Mesenchymal stem cell (in vitro differentiated cells and primary cell): ENCODE measurements at regions not wholly inside any gene's neighbourhood (a gene's known extent, or its start where the extent isn't known, plus 50 kb on each side); places are given as distances from the start of the nearest gene placed in this dataset.

ENCODE experiments used
- DNase-seq: peaks from one replicate; pipeline ENCODE4 v3.0.0-alpha.2; 2013
- H2AFZ ChIP-seq: one replicate; pipeline ENCODE4 v1.6.1; 2013; ENCODE audit warnings: low read depth, mild to moderate bottlenecking, control low read depth, inconsistent platforms, low read length, moderate library complexity
- H2AK5ac ChIP-seq: 2 replicates; pipeline ENCODE4 v1.6.1; 2013; ENCODE audit warnings: low read length, moderate library complexity, mild to moderate bottlenecking, inconsistent platforms; ENCODE audit not compliant: severe bottlenecking
- H2BK120ac ChIP-seq: one replicate; pipeline ENCODE4 v1.6.1; 2013; ENCODE audit warnings: low read depth, mild to moderate bottlenecking, inconsistent platforms, low read length, moderate library complexity
- H2BK12ac ChIP-seq, 2 experiments: one replicate each; pipeline ENCODE4 v1.6.1; 2013; ENCODE audit warnings: inconsistent platforms in 2 of 2, low read length in 2 of 2, mild to moderate bottlenecking in 2 of 2, moderate library complexity in 2 of 2, control low read depth in 1 of 2
- H2BK15ac ChIP-seq: one replicate; pipeline ENCODE4 v1.6.1; 2013; ENCODE audit warnings: mild to moderate bottlenecking, low read depth, inconsistent platforms; ENCODE audit not compliant: poor library complexity, severe bottlenecking
- H2BK5ac ChIP-seq: 2 replicates; pipeline ENCODE4 v1.6.1; 2013; ENCODE audit warnings: low read depth, mild to moderate bottlenecking, low read length, control low read depth, inconsistent platforms; ENCODE audit not compliant: poor library complexity, severe bottlenecking
- H3K14ac ChIP-seq, 2 experiments: one replicate each; pipeline ENCODE4 v1.6.1; 2013; ENCODE audit warnings: inconsistent platforms in 2 of 2, low read length in 2 of 2, control low read depth in 1 of 2, mild to moderate bottlenecking in 1 of 2, moderate library complexity in 1 of 2
- H3K18ac ChIP-seq, 2 experiments: one replicate each; pipeline ENCODE4 v1.6.1; 2013; ENCODE audit warnings: inconsistent platforms in 2 of 2, low read length in 2 of 2, control low read depth in 1 of 2, low read depth in 1 of 2, mild to moderate bottlenecking in 1 of 2
- H3K23ac ChIP-seq, 2 experiments: one replicate each; pipeline ENCODE4 v1.6.1; 2013; ENCODE audit warnings: inconsistent platforms in 2 of 2, low read length in 2 of 2, mild to moderate bottlenecking in 2 of 2, moderate library complexity in 2 of 2, control low read depth in 1 of 2
- H3K27ac ChIP-seq: 2 replicates; pipeline ENCODE4 v1.5.1; 2013; ENCODE audit warnings: mild to moderate bottlenecking, moderate library complexity, low read length, control low read depth, inconsistent platforms; ENCODE audit not compliant: poor library complexity, severe bottlenecking
- H3K27me3 ChIP-seq, 2 experiments: 2 replicates each; pipeline versions ENCODE4 v1.6.1 to v1.7.0; 2013; ENCODE audit warnings: low read length in 2 of 2, mild to moderate bottlenecking in 2 of 2, moderate library complexity in 2 of 2, control low read depth in 1 of 2, inconsistent platforms in 1 of 2; ENCODE audit not compliant: control insufficient read depth in 1 of 2, insufficient read depth in 1 of 2
- H3K36me3 ChIP-seq, 2 experiments: 2 replicates each; pipeline versions ENCODE4 v1.6.1 to v1.7.0; 2013; ENCODE audit warnings: low read length in 2 of 2, control low read depth in 1 of 2, inconsistent platforms in 1 of 2, low read depth in 1 of 2, mild to moderate bottlenecking in 1 of 2; ENCODE audit not compliant: insufficient read depth in 2 of 2, control insufficient read depth in 1 of 2
- H3K4ac ChIP-seq, 2 experiments: one replicate each; pipeline ENCODE4 v1.6.1; 2013; ENCODE audit warnings: inconsistent platforms in 2 of 2, low read length in 2 of 2, mild to moderate bottlenecking in 2 of 2, moderate library complexity in 2 of 2, control low read depth in 1 of 2, low read depth in 1 of 2
- H3K4me1 ChIP-seq: 2 replicates; pipeline ENCODE4 v1.6.1; 2013; ENCODE audit warnings: low read depth, low read length, control low read depth; ENCODE audit not compliant: control insufficient read depth, insufficient read depth
- H3K4me2 ChIP-seq: 2 replicates; pipeline ENCODE4 v1.6.1; 2013; ENCODE audit warnings: low read length, mild to moderate bottlenecking, inconsistent platforms; ENCODE audit not compliant: poor library complexity, severe bottlenecking
- H3K4me3 ChIP-seq, 2 experiments: 2 replicates each; pipeline versions ENCODE4 v1.5.1 to v1.7.0; 2013; ENCODE audit warnings: low read length in 2 of 2, mild to moderate bottlenecking in 2 of 2, control low read depth in 1 of 2, low read depth in 1 of 2; ENCODE audit not compliant: insufficient read depth in 1 of 2
- H3K79me1 ChIP-seq: replicated peaks from 2 replicates; pipeline ENCODE4 v1.6.1; 2013; ENCODE audit warnings: mild to moderate bottlenecking, control low read depth, low read length, inconsistent platforms; ENCODE audit not compliant: poor library complexity, severe bottlenecking
- H3K9ac ChIP-seq: 2 replicates; pipeline ENCODE4 v1.7.0; 2013; ENCODE audit warnings: mild to moderate bottlenecking, low read length, moderate library complexity
- H3K9me3 ChIP-seq: 2 replicates; pipeline ENCODE4 v1.7.0; 2013; ENCODE audit warnings: mild to moderate bottlenecking, low read length; ENCODE audit not compliant: control insufficient read depth
- H4K8ac ChIP-seq: one replicate; pipeline ENCODE4 v1.6.1; 2013; ENCODE audit warnings: inconsistent platforms, mild to moderate bottlenecking, low read length, moderate library complexity
- H4K91ac ChIP-seq: one replicate; pipeline ENCODE4 v1.6.1; 2013; ENCODE audit warnings: mild to moderate bottlenecking, low read length, inconsistent platforms
- WGBS: methylation state at CpG from one replicate; pipeline ENCODE4 v1.1.7; 2013; ENCODE audit warnings: mixed read lengths; 5-methylcytosine and 5-hydroxymethylcytosine counted together

DNA sequence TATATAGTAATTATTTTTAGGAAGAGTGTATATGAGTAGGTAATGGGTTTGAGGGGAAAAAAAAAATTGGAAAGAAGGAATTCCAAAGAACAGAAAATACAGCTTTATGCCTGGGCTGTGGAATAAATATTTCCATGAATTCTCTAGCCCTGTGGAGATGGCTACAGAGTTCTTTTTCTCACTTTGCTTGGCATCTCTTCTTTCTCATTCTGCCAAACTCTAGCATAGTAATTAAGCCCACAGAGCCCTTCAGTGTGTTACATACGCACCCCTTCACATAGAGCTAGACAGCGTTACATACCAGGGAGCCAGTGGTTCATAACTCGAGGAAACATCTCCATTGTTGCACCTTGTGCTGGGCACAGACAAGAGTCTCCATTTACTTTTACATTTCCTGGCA is 621.1 kb downstream of the CDH8 start:
- H2BK12ac ChIP-seq = no peak overlapping the region
- no peak overlapping the region for H3K4me3 ChIP-seq
- no peak overlapping the region for H3K18ac ChIP-seq
- H2AFZ ChIP-seq = no peak overlapping the region
- 60% methylated on average over 3 of the region's 3 CpGs for whole genome bisulfite sequencing
- no peak overlapping the region for H3K4ac ChIP-seq
- no peak overlapping the region for H2AK5ac ChIP-seq
- H3K27me3 ChIP-seq = no peaks in the 10 kb centered on the region
- no peaks in the 10 kb centered on the region for H3K4me1 ChIP-seq
- no peak for DNase-seq
- H3K14ac ChIP-seq = no peak overlapping the region
- H3K9me3 ChIP-seq = no peaks in the 10 kb centered on the region
- H3K36me3 ChIP-seq = no peaks in the 10 kb centered on the region
- H2BK120ac ChIP-seq = no peak overlapping the region
- H4K8ac ChIP-seq = no peak overlapping the region
- H2BK5ac ChIP-seq = no peak overlapping the region
- no peak overlapping the region for H3K9ac ChIP-seq
- H4K91ac ChIP-seq = no peak overlapping the region
- H3K27ac ChIP-seq = no peak overlapping the region
- H3K4me2 ChIP-seq = no peak overlapping the region
- H3K79me1 ChIP-seq = no peaks in the 10 kb centered on the region
- H2BK15ac ChIP-seq = no peak overlapping the region
- H3K23ac ChIP-seq = no peak overlapping the region

DNA sequence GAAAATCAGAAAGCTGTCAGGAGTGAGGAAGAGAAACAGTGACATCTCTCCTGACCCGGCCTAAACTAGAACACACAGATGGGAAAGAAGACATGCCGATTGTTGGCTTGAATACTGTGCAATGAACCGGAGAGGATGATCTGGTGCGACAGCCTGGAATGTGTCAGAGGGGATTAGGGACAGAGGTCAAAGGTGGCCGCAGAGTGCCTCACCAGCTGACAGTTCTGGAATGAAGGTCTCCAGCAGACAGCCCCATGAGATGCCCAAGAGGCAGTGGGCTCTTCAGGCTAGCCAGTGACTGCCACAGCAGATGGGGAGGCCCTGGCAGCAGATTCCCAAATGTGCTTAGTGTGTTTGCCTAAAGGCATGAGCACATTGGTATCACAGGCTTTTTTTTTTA is 623.2 kb downstream of the CDH8 start:
- Histone ChIP-seq H3K27ac (no peak overlapping the region), H2AK5ac (no peak overlapping the region), H3K14ac (no peak overlapping the region), H3K4ac (no peak overlapping the region), H3K9me3 (no peaks in the 10 kb centered on the region), H2BK12ac (no peak overlapping the region), H2BK5ac (no peak overlapping the region), H3K4me3 (no peak overlapping the region), H3K27me3 (no peaks in the 10 kb centered on the region), H3K18ac (no peak overlapping the region), H2BK120ac (no peak overlapping the region), H3K79me1 (no peaks in the 10 kb centered on the region), H4K91ac (no peak overlapping the region), H2AFZ (no peak overlapping the region), H2BK15ac (no peak overlapping the region), H3K36me3 (no peaks in the 10 kb centered on the region), H3K23ac (no peak overlapping the region), H3K4me2 (no peak overlapping the region), H3K9ac (no peak overlapping the region), H3K4me1 (no peaks in the 10 kb centered on the region), H4K8ac (no peak overlapping the region)
- DNase-seq = no peak
- 10% methylated on average over 5 of the region's 5 CpGs for WGBS

DNA sequence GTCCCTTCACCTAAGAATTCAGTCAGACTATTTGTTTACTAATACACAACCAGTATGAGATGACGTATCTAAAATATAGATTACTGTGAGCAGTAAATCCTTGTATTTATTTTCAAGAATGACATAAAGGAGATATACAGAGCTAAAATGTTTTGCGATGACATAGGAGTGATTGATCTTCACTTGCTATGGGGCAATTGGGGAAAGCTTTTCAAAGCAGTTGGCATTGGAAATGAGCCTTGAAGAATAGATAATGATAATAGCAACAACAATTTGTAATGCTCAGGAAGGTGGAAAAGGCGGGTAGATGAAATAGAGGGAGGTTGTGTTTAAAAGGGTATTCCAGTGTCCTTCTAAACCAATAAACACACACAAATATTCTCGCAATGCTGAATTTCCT is 623.7 kb downstream of the CDH8 start:
- Histone ChIP-seq H3K79me1 (no peaks in the 10 kb centered on the region), H3K4me1 (no peaks in the 10 kb centered on the region), H3K23ac (no peak overlapping the region), H3K14ac (no peak overlapping the region), H2BK15ac (no peak overlapping the region), H3K4me3 (no peak overlapping the region), H2BK12ac (no peak overlapping the region), H3K27ac (no peak overlapping the region), H3K18ac (no peak overlapping the region), H2BK5ac (no peak overlapping the region), H3K9me3 (no peaks in the 10 kb centered on the region), H3K27me3 (no peaks in the 10 kb centered on the region), H3K9ac (no peak overlapping the region), H2AK5ac (no peak overlapping the region), H2BK120ac (no peak overlapping the region), H4K91ac (no peak overlapping the region), H4K8ac (no peak overlapping the region), H3K36me3 (no peaks in the 10 kb centered on the region), H3K4me2 (no peak overlapping the region), H2AFZ (no peak overlapping the region), H3K4ac (no peak overlapping the region)
- no peak for DNase-seq
- WGBS = 85% methylated on average over 1 of the region's 4 CpGs

DNA sequence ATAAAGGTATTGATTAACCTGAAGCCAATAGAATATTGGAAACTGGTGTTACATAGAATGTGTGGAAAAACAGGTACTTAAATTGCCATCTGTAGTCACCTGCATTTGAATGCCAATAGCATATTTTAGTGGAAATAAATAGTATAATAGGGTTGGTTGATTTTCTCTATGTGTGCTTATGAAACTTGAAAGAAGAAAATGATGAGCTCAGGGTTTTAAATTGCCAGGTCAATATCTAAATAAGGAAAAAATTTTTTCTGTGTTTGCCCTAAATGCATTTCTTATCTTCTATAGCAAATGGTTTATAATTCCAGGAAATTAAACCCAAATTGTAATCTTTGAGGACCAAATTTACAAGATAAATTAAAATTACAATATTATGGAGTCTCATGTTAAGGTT is 626.6 kb downstream of the CDH8 start:
- no peak overlapping the region for H2BK12ac ChIP-seq

More for the DNA sequence above, 626.6 kb downstream of the CDH8 start:
- Histone ChIP-seq H4K91ac (no peak overlapping the region), H3K4me1 (no peaks in the 10 kb centered on the region), H3K27me3 (no peaks in the 10 kb centered on the region), H3K14ac (no peak overlapping the region), H3K4me3 (no peak overlapping the region), H2AFZ (no peak overlapping the region), H3K79me1 (no peaks in the 10 kb centered on the region), H2BK5ac (no peak overlapping the region), H3K4ac (no peak overlapping the region), H3K9ac (no peak overlapping the region), H3K27ac (no peak overlapping the region), H2BK120ac (no peak overlapping the region), H2BK15ac (no peak overlapping the region), H3K9me3 (no peaks in the 10 kb centered on the region), H3K36me3 (no peaks in the 10 kb centered on the region), H3K4me2 (no peak overlapping the region), H4K8ac (no peak overlapping the region), H3K23ac (no peak overlapping the region), H3K18ac (no peak overlapping the region), H2AK5ac (no peak overlapping the region)
- DNase-seq = no peak
